Transverse colon (tissue), 4 donors: ENCODE measurements at regions not wholly inside any gene's neighbourhood (a gene's known extent, or its start where the extent isn't known, plus 50 kb on each side); places are given as distances from the start of the nearest gene placed in this dataset.

Experiments
- DNase-seq: peaks from one replicate; pipeline ENCODE4 v3.0.0-alpha.2; 2019
- H3K27ac ChIP-seq, 4 donors: fragments of 200-600 bp; sonication (generic); 2 replicates each; pipeline ENCODE4 v1.5.1; 2016 to 2018; ENCODE audit warnings: inconsistent platforms in 4 of 4
- H3K27me3 ChIP-seq: fragments of 200-600 bp; sonication (generic); 2 replicates; pipeline ENCODE4 v1.5.1; 2017; ENCODE audit warnings: inconsistent platforms
- H3K36me3 ChIP-seq, 4 donors: fragments of 200-600 bp; sonication (generic); 2 replicates each; pipeline ENCODE4 v1.5.1; 2017 to 2019; ENCODE audit warnings: inconsistent platforms in 4 of 4
- H3K4me1 ChIP-seq, 4 donors: fragments of 200-600 bp; sonication (generic); 2 replicates each; pipeline ENCODE4 v1.5.1; 2017 to 2020; ENCODE audit warnings: inconsistent platforms in 4 of 4
- H3K4me3 ChIP-seq, 4 donors: fragments of 200-600 bp; sonication (generic); 1 replicate in 1 of 4; 2 replicates in 3 of 4; pipeline versions ENCODE4 v1.5.1 to v1.6.1; 2017 to 2019; ENCODE audit warnings: inconsistent platforms in 4 of 4
- H3K9me3 ChIP-seq, 2 donors: fragments of 200-600 bp; sonication (generic); 2 replicates each; pipeline ENCODE4 v1.5.1; 2017 to 2019; ENCODE audit warnings: inconsistent platforms in 2 of 2
- EP300 ChIP-seq: sonication (generic); formaldehyde crosslinking; IDR thresholded peaks from one replicate; pipeline ENCODE4 v1.6.1; 2017; ENCODE audit warnings: antibody characterized with exemption, low read depth
- POLR2A ChIP-seq: fragments of 450-650 bp; IDR thresholded peaks from one replicate; pipeline ENCODE4 v1.6.1; 2016; ENCODE audit warnings: antibody characterized with exemption, mild to moderate bottlenecking, moderate library complexity
- POLR2AphosphoS5 ChIP-seq, 3 donors: sonication (generic); formaldehyde crosslinking; IDR thresholded peaks; one replicate each; pipeline ENCODE4 v1.6.1; 2016; ENCODE audit warnings: antibody characterized with exemption in 3 of 3
- WGBS, 2 donors: methylation state at CpG; one replicate each; pipeline ENCODE4 v1.1.5; 2018; ENCODE audit warnings: low coverage in 1 of 2; 5-methylcytosine and 5-hydroxymethylcytosine counted together
- in situ Hi-C, 4 donors: fragments of 200-750 bp; cut with MboI; loops; one replicate each; pipeline versions ENCODE4 v1.15.0 to v1.15.1; 2017; ENCODE audit warnings: low sequenced_read_pairs in 3 of 4, low pct_ligation_motif_present in 1 of 4, low pct_unique_long_range_greater_than_20kb in 1 of 4
- intact Hi-C: fragments of 100-400 bp; cut with DNase I; formaldehyde crosslinking; loops from one replicate; pipeline ENCODE4 v1.15.1; 2023; ENCODE audit warnings: low total_unique reads
- TF ChIP-seq, protein P1 (sequence below), 5 experiments: fragments of 200-600 bp in 3 of 5; fragments of 450-650 bp in 2 of 5; sonication (generic) in 3 of 5; IDR thresholded peaks; 1 replicate in 2 of 5; 2 replicates in 3 of 5; pipeline ENCODE4 v1.5.1; 2016 to 2017; ENCODE audit warnings: antibody characterized with exemption in 5 of 5, inconsistent platforms in 3 of 5, mild to moderate bottlenecking in 2 of 5, moderate library complexity in 1 of 5

- WGBS, 2 donors: 14 to 17% methylated on average over 1 of the region's 1 CpG
- Histone ChIP-seq H3K27me3 (no peaks in the 10 kb centered on the region), H3K9me3 (peaks cover 6 to 18% of the 10 kb centered on the region in 2 donors)
Measured at GRCh38 chr7:68269405-68269804, 1272.8 kb downstream of the TYW1 start.

GRCh38 chr7:68272507-68272906, 1275.9 kb downstream of the TYW1 start:
- intact Hi-C loops (no loop called here), in situ Hi-C loops (no loop called here)
- H3K27ac ChIP-seq: no peak overlapping the region
- no peak for DNase-seq
- H3K4me3 ChIP-seq: no peak overlapping the region
- 69% methylated on average over 1 of the region's 1 CpG; no CpG with 5 or more reads in 1 of the 2 donors for WGBS, 2 donors
- TF ChIP-seq POLR2A: no peak
- no peak for TF ChIP-seq POLR2AphosphoS5 (IDR thresholded peaks at IDR 0.05)
- no peak for TF ChIP-seq EP300
- TF ChIP-seq, protein P1, sequence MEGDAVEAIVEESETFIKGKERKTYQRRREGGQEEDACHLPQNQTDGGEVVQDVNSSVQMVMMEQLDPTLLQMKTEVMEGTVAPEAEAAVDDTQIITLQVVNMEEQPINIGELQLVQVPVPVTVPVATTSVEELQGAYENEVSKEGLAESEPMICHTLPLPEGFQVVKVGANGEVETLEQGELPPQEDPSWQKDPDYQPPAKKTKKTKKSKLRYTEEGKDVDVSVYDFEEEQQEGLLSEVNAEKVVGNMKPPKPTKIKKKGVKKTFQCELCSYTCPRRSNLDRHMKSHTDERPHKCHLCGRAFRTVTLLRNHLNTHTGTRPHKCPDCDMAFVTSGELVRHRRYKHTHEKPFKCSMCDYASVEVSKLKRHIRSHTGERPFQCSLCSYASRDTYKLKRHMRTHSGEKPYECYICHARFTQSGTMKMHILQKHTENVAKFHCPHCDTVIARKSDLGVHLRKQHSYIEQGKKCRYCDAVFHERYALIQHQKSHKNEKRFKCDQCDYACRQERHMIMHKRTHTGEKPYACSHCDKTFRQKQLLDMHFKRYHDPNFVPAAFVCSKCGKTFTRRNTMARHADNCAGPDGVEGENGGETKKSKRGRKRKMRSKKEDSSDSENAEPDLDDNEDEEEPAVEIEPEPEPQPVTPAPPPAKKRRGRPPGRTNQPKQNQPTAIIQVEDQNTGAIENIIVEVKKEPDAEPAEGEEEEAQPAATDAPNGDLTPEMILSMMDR (IDR thresholded peaks at IDR 0.05): no peak
- H3K9me3 ChIP-seq: peaks cover 0 to 2% of the 10 kb centered on the region in 2 donors
- H3K36me3 ChIP-seq: no peaks in the 10 kb centered on the region
- no peaks in the 10 kb centered on the region for H3K4me1 ChIP-seq
- no peaks in the 10 kb centered on the region for H3K27me3 ChIP-seq

More at GRCh38 chr7:68269405-68269804, 1272.8 kb downstream of the TYW1 start:
- TF ChIP-seq POLR2A (no peak), EP300 (no peak), POLR2AphosphoS5 (IDR thresholded peaks at IDR 0.05) (no peak)
- TF ChIP-seq, protein P1 (IDR thresholded peaks at IDR 0.05): no peak
- H3K27ac ChIP-seq: no peak overlapping the region
- intact Hi-C loops: no loop called here
- no peaks in the 10 kb centered on the region for H3K36me3 ChIP-seq
- DNase-seq: no peak
- H3K4me3 ChIP-seq: no peak overlapping the region
- in situ Hi-C loops: no loop called here
- no peaks in the 10 kb centered on the region for H3K4me1 ChIP-seq

- Histone ChIP-seq H3K27me3 (no peaks in the 10 kb centered on the region), H3K4me3 (no peak overlapping the region), H3K27ac (no peak overlapping the region), H3K9me3 (no peaks in the 10 kb centered on the region), H3K36me3 (no peaks in the 10 kb centered on the region), H3K4me1 (no peaks in the 10 kb centered on the region)
- intact Hi-C loops (no loop called here), in situ Hi-C loops (no loop called here)
- WGBS, 2 donors: 76 to 79% methylated on average over 7 of the region's 7 CpGs
- no peak for DNase-seq
- TF ChIP-seq EP300 (no peak), POLR2AphosphoS5 (IDR thresholded peaks at IDR 0.05) (no peak), POLR2A (no peak)
Measured at GRCh38 chr7:68276725-68277124, 1280.1 kb downstream of the TYW1 start.

DNA sequence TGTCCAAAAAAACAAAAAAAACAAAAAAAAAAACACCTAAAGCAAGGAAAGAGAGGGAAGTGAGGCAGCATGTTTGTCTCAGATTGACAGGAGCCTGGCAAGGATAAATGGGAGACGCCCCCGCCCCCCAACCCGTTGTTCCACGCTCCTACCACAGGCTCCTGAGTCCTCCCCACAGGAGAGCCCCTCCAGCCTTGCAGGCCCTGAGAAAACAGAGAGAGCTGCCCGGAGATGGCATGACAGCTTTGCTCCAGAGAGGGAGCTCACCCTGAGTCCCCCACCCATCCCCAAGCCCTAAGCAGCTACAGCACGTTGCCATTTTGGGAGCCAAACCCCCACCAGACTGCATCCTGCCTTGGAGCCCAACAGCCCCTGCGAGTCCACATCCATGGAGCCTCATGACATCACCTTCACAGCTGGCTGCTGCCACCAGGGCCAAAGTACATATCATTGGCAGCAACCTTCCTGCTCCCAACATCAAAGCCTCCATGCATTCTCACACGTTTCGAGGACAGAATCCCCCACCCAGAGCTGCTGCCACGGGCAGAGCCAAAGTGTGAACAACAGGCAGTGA, 1283.3 kb downstream of the TYW1 start:
- TF ChIP-seq EP300 (no peak), POLR2AphosphoS5 (IDR thresholded peaks at IDR 0.05) (no peak), POLR2A (no peak)
- TF ChIP-seq, protein P1 (IDR thresholded peaks at IDR 0.05): no peak
- no peaks in the 10 kb centered on the region for H3K4me1 ChIP-seq
- intact Hi-C loops: no loop called here
- no peak overlapping the region for H3K27ac ChIP-seq
- no peak for DNase-seq
- 61% methylated on average over 10 of the region's 10 CpGs; no CpG with 5 or more reads in 1 of the 2 donors for WGBS, 2 donors
- H3K4me3 ChIP-seq: no peak overlapping the region
- peaks cover 0 to 4% of the 10 kb centered on the region in 2 donors for H3K9me3 ChIP-seq
- no peaks in the 10 kb centered on the region for H3K27me3 ChIP-seq
- in situ Hi-C loops: no loop called here
- H3K36me3 ChIP-seq: no peaks in the 10 kb centered on the region

- peaks cover 0 to 4% of the 10 kb centered on the region in 2 donors for H3K9me3 ChIP-seq
- intact Hi-C loops (no loop called here), in situ Hi-C loops (no loop called here)
- no peaks in the 10 kb centered on the region for H3K4me1 ChIP-seq
- WGBS, 2 donors: 79% methylated on average over 3 of the region's 3 CpGs; no CpG with 5 or more reads in 1 of the 2 donors
- no peak overlapping the region for H3K4me3 ChIP-seq
- no peak for TF ChIP-seq POLR2AphosphoS5 (IDR thresholded peaks at IDR 0.05)
- no peak for TF ChIP-seq EP300
- TF ChIP-seq, protein P1 (IDR thresholded peaks at IDR 0.05): no peak
- TF ChIP-seq POLR2A: no peak
- no peaks in the 10 kb centered on the region for H3K36me3 ChIP-seq
- no peaks in the 10 kb centered on the region for H3K27me3 ChIP-seq
- no peak overlapping the region for H3K27ac ChIP-seq
- no peak for DNase-seq
Measured at GRCh38 chr7:68280931-68281330, 1284.3 kb downstream of the TYW1 start.
